DOHH2 (cell line): ENCODE measurements at regions not wholly inside any gene's neighbourhood (a gene's known extent, or its start where the extent isn't known, plus 50 kb on each side); places are given as distances from the start of the nearest gene placed in this dataset.

Experiments used
- EZH2phosphoT487 ChIP-seq: fragments of 200-600 bp; sonication (generic); IDR thresholded peaks from 2 replicates; pipeline ENCODE4 v1.6.1; 2017; ENCODE audit warnings: borderline replicate concordance, mild to moderate bottlenecking, antibody characterized with exemption, low read length, moderate library complexity, mixed read lengths
- TF ChIP-seq, protein P1 (sequence below): fragments of 200-600 bp; sonication (generic); IDR thresholded peaks from one replicate; pipeline ENCODE4 v1.5.1; 2014; ENCODE audit warnings: antibody characterized with exemption, mild to moderate bottlenecking, low read depth, low read length; ENCODE audit not compliant: poor library complexity, severe bottlenecking

DNA sequence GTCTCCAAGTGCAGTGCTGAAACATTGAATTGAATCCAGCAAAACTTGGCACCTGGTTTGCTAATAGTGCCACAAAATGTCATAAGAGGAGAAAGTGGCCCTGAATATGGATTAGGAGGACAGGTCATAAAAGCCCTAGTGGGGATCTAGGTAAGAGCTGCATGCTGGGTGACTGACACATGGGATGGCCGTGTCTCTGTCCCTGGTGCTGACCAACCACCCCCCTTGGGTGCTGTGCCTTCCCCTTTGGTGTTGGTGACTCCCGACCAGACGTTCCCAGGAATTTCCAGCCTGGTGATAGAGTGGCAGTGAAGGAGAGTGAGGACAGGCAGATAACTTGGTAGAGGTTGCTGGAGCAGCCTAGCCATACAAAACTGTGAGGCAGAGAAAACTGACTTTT, 142.8 kb downstream of the VRK1 start:
- TF ChIP-seq, protein P1, sequence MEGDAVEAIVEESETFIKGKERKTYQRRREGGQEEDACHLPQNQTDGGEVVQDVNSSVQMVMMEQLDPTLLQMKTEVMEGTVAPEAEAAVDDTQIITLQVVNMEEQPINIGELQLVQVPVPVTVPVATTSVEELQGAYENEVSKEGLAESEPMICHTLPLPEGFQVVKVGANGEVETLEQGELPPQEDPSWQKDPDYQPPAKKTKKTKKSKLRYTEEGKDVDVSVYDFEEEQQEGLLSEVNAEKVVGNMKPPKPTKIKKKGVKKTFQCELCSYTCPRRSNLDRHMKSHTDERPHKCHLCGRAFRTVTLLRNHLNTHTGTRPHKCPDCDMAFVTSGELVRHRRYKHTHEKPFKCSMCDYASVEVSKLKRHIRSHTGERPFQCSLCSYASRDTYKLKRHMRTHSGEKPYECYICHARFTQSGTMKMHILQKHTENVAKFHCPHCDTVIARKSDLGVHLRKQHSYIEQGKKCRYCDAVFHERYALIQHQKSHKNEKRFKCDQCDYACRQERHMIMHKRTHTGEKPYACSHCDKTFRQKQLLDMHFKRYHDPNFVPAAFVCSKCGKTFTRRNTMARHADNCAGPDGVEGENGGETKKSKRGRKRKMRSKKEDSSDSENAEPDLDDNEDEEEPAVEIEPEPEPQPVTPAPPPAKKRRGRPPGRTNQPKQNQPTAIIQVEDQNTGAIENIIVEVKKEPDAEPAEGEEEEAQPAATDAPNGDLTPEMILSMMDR: no peak
- TF ChIP-seq EZH2phosphoT487: no peak
